ENCODE measurements at regions not wholly inside any gene's neighbourhood (a gene's known extent, or its start where the extent isn't known, plus 50 kb on each side); places are given as distances from the start of the nearest gene placed in this dataset.

DNA sequence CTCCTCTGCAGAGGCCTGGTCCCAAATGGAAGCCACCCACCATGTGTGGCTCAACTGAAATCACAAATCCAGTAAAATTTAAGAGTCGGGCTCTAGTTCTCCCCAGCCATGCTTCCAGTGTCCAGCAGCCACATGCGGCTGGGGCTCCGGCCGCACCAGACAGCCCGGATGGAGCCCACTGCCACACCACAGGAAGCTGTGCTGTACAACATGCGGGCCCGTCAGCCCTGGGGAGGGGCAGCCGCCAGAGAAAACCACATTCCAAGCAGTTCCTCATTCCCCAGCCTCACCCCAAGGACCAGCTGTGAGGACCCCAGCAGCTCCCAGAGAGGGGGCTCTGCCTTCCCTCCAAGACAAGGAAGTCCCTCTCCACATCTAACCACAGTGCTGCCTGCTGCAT lies 135.0 kb downstream of the NCOR2 start:
- ATAC-seq (ENCODE audit: low FRiP score) (no peak), DNase-seq (ENCODE audit: low spot score) (no peak)
- TF ChIP-seq, protein P1, sequence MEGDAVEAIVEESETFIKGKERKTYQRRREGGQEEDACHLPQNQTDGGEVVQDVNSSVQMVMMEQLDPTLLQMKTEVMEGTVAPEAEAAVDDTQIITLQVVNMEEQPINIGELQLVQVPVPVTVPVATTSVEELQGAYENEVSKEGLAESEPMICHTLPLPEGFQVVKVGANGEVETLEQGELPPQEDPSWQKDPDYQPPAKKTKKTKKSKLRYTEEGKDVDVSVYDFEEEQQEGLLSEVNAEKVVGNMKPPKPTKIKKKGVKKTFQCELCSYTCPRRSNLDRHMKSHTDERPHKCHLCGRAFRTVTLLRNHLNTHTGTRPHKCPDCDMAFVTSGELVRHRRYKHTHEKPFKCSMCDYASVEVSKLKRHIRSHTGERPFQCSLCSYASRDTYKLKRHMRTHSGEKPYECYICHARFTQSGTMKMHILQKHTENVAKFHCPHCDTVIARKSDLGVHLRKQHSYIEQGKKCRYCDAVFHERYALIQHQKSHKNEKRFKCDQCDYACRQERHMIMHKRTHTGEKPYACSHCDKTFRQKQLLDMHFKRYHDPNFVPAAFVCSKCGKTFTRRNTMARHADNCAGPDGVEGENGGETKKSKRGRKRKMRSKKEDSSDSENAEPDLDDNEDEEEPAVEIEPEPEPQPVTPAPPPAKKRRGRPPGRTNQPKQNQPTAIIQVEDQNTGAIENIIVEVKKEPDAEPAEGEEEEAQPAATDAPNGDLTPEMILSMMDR (IDR thresholded peaks at IDR 0.05), result no peak

DNA sequence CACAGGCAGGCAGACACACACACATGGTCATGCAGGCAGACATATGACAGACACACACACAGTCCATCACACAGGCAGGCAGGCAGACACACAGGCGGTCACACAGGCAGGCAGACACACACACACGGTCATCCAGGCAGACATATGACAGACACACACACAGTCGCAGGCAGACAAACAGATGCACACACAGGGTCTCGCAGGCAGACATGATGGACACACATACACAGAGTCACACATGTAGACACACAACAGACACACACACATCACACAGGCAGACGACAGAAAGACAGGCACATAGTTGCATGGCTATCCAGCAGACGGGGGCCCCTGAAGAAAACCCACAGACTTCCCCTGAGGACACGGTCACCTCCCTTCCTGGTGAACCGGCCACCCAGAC lies 135.4 kb downstream of the NCOR2 start:
- DNase-seq (ENCODE audit: low spot score) (no peak), ATAC-seq (ENCODE audit: low FRiP score) (no peak)
- TF ChIP-seq, protein P1 (IDR thresholded peaks at IDR 0.05), result no peak

DNA sequence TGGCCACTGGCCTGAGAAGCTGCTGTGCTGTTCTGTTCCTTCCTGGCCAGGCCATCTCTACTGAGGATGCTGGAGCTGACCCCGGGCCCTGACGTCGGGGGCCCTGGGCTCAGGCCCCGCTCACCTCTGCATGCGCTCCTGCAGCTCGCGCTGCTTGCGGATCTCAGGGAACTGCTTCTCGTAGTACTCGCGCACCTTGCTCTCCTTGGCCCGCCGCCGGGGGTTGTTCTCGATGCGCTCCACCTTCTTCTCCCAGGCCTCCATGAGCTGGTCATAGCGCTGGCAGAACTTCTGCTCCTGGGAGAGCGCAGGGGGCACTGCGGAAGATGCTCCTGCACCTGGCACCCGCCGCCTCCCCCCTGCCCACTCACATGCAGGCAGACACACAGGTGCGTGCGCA lies 135.6 kb downstream of the RFLNA start:
- ATAC-seq (ENCODE audit: low FRiP score) (no peak), DNase-seq (ENCODE audit: low spot score) (no peak)
- TF ChIP-seq, protein P1 (IDR thresholded peaks at IDR 0.05), result no peak

DNA sequence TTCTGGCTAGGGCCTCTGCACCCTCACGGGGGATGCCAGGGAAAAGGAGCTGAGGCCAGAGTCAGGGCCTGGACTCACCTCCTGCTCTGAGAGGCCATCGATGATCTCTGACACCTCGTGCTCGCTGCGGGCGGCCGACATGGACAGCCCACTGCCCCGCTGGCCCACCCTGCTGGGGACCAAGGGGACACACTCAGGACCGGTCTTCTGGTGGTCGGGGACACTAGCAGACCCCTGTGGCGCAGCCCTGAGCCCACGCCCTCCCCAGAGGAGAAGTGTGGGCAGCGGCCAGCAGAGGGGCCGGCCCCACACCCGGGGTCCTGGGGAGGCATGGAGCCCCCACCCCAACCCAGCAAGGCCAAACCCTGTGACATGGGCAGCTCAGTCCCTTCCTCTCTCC lies 134.6 kb downstream of the RFLNA start:
- ATAC-seq (ENCODE audit: low FRiP score) (no peak), DNase-seq (ENCODE audit: low spot score) (no peak)

DNA sequence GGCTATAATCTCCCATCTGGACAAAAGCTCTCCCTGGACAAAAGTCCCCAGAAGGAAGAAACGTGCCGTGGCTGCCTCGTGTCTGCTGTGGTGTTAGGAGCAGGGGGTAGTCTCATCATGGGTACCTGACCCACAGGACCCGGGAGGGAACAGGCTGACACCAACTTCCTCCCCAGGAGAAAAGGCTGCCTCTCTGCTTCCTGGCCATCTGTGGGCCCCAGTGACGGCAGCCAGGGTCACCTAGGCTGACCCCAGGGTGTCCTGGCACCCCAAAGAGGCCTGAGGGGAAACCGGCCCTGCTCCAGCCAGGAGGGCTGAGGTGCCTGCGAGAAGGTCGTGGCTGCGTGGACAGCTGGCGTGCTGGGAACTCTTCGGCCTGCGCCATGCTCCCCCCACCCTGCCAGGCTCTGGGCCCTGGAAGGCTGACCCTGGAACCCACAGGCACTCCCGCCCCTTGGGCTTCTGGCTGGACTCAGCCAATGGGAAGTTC lies 133.9 kb downstream of the RFLNA start:
- TF ChIP-seq, protein P1 (IDR thresholded peaks at IDR 0.05), result no peak
- DNase-seq (ENCODE audit: low spot score), result no peak
- ATAC-seq (ENCODE audit: low FRiP score), result no peak

More for the DNA sequence above, 134.6 kb downstream of the RFLNA start:
- TF ChIP-seq, protein P1 (IDR thresholded peaks at IDR 0.05), result no peak

DNA sequence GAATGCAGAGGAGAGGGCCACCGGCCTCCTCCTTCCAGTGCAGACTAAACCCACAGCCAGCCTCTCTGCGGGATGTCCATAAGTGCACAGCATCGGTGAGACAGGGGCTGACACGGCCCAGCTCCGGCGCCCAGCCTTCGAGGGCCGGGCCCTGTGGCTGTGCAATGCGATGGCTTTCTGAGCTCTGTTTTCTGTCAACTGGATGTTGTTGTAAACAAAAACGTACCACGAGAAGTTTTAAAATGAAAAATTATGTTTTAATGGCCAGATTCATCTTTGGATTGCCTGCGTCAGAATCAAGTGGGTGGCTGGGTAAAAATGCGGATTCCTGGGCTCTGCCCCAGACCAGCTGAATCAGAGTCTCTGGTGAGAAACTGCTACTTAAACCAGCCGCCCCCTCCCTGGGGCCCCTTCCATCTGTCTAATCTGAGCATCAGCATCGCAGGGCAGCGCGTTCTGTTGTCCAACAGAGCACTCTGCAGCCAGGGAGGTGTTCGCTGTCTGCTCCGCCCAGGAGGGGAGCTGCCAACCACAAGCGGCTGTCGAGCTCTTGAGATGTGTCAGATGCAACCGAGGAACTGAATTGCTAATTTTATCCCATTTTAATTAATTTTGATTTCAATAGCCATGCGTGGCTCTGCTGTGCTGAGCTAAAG lies 133.4 kb downstream of the RFLNA start:
- ATAC-seq (ENCODE audit: low FRiP score) (no peak), DNase-seq (ENCODE audit: low spot score) (no peak)
- TF ChIP-seq, protein P1 (IDR thresholded peaks at IDR 0.05), result no peak

Data from omental fat pad (tissue), 3 donors.